ENCODE measurements at regions not wholly inside any gene's neighbourhood (a gene's known extent, or its start where the extent isn't known, plus 50 kb on each side); places are given as distances from the start of the nearest gene placed in this dataset.
"Not testable (repeated sequence)": the region's sequence is repeated elsewhere in the genome, so short reads cannot be mapped to it uniquely, and the experiment has no call there.

DNA sequence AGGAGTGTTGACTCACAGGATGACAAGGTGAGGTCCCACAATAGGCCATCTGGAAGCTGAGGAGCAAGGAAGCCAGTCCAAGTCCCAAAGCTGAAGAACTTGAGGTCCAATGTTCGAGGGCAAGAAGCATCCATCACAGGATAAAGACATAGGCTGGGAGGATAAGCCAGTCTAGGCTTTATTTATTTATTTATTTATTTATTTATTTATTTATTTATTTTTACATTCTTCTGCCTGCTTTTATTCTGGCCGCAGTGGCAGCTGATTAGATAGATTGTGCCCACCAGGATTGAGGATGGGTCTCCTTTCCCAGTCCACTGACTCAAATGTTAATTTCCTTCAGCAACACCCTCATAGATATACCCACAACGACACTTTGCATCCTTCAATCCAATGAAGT, 472.2 kb upstream of the DPPA4 start:
- Histone ChIP-seq H3K9me3 (replicated peaks) (no peaks in the 10 kb centered on the region), H3K36me3 (no peaks in the 10 kb centered on the region), H3K4me1 (peaks cover 5% of the 10 kb centered on the region; the same call in 1 of the 2 replicates), H3K27me3 (no peaks in the 10 kb centered on the region), H3K4me3 (no peak overlapping the region), H3K27ac (no peak overlapping the region)
- DNase-seq: no peak

DNA sequence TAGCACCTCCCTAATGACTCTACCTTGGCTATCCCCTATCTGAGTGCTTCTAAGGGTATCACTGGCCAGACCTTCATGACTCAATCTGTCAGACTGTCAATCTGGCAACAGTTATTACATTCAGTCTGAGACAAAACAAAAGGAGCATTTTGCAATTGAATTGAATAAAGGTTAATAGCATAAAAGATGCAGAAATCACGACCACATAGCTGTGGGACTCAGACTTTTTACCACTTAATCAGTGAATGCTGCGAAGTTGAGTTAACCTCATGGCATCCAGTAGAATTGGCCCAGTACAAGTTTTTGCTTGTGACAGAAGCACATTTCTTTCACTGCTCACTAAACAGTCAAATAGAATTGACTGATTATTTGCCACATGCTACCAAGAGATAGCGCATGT, 480.7 kb upstream of the DPPA4 start:
- Histone ChIP-seq H3K9me3 (replicated peaks) (no peaks in the 10 kb centered on the region), H3K36me3 (no peaks in the 10 kb centered on the region), H3K27me3 (no peaks in the 10 kb centered on the region), H3K4me1 (no peaks in the 10 kb centered on the region), H3K4me3 (no peak overlapping the region), H3K27ac (no peak overlapping the region)
- no peak for DNase-seq

DNA sequence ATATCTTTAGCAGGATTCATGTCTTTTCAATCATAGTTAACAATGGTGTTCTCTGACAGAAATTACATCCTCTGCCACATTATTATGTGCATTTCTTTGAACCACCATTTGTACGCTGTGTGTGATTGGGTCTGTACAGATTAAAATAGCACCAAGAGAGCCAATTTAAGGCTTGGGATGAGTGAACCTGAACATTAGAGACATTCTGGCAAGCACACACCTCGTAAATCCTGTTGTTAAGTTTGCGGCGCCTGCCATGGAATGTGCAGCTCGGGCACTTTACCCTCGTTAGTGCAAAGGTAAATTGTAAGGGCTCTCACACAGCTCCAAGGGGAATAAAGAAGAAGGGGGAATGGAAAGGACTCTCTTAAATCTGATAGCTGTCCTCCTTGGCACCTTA, 482.4 kb upstream of the DPPA4 start:
- Histone ChIP-seq H3K9me3 (replicated peaks) (no peaks in the 10 kb centered on the region), H3K27ac (no peak overlapping the region), H3K27me3 (no peaks in the 10 kb centered on the region), H3K36me3 (no peaks in the 10 kb centered on the region), H3K4me1 (no peaks in the 10 kb centered on the region), H3K4me3 (no peak overlapping the region)
- DNase-seq: no peak

DNA sequence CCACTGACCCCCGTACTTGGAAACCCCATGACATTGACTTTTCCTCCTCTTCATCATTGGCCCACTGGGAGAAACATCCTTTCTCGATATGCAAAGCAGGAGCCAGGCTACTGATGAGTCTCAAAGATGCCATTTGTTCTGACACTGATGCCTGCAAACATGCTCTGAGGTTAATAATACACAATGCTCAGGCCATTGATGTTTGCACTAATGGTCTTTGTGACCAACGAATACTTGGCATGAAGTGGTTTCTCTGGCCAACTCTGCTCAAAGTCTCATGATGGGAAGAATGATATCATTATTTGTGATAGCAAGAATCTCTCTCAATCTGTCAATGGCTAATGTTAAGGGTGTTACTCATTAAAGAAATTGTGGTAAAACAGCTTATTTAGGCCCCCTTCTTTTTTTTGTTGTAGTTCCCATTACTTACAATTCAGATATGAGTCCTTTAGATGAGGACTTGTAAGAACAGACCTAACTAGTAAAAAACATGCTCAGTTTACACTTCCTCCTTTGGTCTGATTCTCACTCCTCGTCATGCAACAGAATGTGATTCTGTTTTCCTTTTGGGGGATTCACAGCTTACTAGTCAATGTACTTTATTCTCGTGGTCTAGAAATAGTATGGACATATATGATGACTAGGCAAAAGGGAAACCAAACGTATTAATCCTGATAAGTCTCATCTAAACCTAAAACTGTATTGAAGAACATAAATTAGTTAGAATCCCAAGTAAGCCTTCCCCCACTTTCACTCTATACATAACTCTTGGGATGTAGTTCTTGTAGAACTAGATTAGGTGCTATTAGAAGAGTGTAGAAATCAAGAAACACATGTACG, 488.8 kb upstream of the DPPA4 start:
- Histone ChIP-seq H3K27me3 (no peaks in the 10 kb centered on the region), H3K27ac (no peak overlapping the region), H3K4me3 (no peak overlapping the region), H3K9me3 (replicated peaks) (no peaks in the 10 kb centered on the region), H3K4me1 (no peaks in the 10 kb centered on the region), H3K36me3 (no peaks in the 10 kb centered on the region)
- no peak for DNase-seq

DNA sequence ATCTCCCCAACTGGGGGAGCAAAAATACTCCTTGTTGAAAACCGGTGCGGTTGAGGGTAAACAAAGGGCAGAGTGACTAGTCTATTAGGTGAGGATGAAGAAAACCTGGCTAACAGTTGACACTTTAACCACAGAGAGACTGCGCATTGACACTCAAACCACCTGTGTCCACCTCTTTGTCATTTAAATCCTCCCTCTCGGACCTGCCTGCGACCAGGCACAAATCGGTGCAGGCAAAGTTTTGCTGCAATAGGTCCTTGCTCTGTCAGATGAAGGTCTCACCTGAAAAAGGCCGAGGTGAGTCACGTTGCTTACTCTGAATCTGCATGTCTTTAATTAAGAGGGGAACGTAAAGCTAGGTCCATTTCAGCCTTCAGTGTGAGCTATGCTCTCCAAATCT, 494.1 kb upstream of the DPPA4 start:
- DNase-seq: no peak

DNA sequence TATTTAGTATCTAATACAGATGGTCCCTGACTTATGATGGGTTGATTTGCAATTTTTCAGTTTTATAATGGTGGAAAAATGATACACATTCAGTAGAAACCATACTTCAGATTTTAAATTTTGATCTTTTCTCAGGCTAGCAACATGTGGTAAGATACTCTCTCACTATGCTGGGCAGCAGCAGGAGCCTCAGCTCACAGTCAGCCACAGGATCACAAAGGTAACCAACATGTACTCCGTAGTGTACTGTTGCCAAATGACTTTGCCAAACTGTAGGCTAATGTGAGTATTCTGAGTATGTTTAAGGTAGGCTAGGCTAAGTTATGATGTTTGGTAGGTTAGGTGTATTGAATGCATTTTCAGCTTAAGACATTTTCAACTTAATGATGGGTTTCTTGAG, 498.6 kb upstream of the DPPA4 start:
- Histone ChIP-seq H3K9me3 (replicated peaks) (no peaks in the 10 kb centered on the region), H3K36me3 (no peaks in the 10 kb centered on the region), H3K27me3 (no peaks in the 10 kb centered on the region), H3K4me3 (no peak overlapping the region), H3K27ac (no peak overlapping the region), H3K4me1 (no peaks in the 10 kb centered on the region)
- no peak for DNase-seq

More for the DNA sequence above, 494.1 kb upstream of the DPPA4 start:
- no peak overlapping the region for H3K4me3 ChIP-seq
- H3K36me3 ChIP-seq: no peaks in the 10 kb centered on the region
- H3K9me3 ChIP-seq (replicated peaks): no peaks in the 10 kb centered on the region
- no peaks in the 10 kb centered on the region for H3K27me3 ChIP-seq
- H3K27ac ChIP-seq: no peak overlapping the region
- H3K4me1 ChIP-seq: no peaks in the 10 kb centered on the region

DNA sequence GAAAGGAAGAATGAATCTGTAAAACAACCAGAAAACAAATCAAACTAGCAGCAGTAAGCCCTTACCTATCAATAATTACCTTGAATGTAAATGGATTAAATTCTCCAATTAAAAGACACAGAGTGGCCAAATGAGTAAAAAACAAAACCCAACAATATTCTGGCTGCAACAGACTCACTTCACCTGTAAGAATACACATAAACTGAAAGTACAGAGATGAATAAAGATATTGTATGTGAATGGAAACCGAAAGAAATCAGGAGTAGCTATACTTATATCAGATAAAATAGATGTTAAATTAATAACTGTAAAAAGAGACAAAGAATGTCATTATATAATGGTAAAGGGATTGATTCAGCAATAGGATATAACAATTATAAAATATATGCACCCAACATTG, 514.5 kb upstream of the DPPA4 start:
- Histone ChIP-seq H3K27ac (no peak overlapping the region), H3K4me3 (no peak overlapping the region), H3K36me3 (no peaks in the 10 kb centered on the region), H3K9me3 (replicated peaks) (no peaks in the 10 kb centered on the region; the same call in 1 of the 2 replicates), H3K27me3 (no peaks in the 10 kb centered on the region; the same call in 1 of the 2 replicates), H3K4me1 (no peaks in the 10 kb centered on the region)
- DNase-seq: no peak

DNA sequence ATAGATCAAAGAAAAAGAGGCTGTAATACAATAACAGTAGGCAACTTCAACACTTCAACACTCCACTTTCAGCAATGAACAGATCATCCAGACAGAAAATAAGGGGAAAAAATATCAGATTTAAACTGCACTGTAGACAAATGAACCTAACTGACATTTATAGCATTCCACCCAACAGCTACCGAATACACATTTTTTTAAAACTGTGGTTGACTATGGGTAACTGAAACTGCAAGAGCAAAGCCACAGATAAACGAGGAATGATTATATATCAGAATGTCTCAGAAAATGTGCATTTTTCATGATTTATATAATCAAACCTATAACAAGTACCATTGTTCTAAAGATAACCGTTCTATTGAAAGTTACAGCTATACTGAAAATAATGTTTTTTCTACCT, 514.9 kb upstream of the DPPA4 start:
- no peak for DNase-seq
- Histone ChIP-seq H3K4me3 (no peak overlapping the region), H3K36me3 (no peaks in the 10 kb centered on the region), H3K4me1 (no peaks in the 10 kb centered on the region), H3K27me3 (no peaks in the 10 kb centered on the region; the same call in 1 of the 2 replicates), H3K27ac (no peak overlapping the region), H3K9me3 (replicated peaks) (no peaks in the 10 kb centered on the region; the same call in 1 of the 2 replicates)

DNA sequence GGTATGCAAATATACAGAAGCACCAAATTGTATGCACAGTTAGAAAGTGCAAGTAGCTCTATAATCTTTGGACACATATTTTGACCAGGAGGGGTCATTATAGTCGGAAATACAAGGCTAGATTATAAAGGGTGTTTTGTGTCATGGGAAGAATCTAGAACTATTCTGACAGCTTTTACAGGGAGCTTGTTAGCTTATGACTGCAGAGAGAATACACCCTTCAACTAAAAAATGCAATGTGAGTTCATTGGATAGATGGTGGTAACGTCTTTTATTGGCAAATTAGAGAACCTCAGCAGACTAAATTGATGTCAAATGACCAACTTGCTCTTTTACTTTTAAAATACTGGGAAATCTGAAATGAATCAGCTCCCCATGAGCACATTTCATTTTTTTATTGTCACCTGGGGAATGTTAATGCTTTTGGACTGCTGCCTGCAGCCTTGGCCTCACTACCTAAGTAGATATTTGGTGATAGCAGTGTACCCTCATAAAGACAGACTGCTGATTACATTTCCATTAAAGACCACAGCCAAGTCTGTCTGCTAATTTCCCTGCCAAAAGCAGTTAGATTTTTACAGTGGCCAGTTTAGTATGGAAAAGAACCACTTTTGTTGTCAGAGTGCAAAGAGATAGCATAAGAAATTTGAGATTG, 515.9 kb upstream of the DPPA4 start:
- H3K4me3 ChIP-seq: no peak overlapping the region
- no peaks in the 10 kb centered on the region; the same call in 1 of the 2 replicates for H3K9me3 ChIP-seq (replicated peaks)
- DNase-seq: no peak
- H3K36me3 ChIP-seq: no peaks in the 10 kb centered on the region
- no peak overlapping the region for H3K27ac ChIP-seq
- H3K27me3 ChIP-seq: no peaks in the 10 kb centered on the region; the same call in 1 of the 2 replicates
- no peaks in the 10 kb centered on the region for H3K4me1 ChIP-seq

DNA sequence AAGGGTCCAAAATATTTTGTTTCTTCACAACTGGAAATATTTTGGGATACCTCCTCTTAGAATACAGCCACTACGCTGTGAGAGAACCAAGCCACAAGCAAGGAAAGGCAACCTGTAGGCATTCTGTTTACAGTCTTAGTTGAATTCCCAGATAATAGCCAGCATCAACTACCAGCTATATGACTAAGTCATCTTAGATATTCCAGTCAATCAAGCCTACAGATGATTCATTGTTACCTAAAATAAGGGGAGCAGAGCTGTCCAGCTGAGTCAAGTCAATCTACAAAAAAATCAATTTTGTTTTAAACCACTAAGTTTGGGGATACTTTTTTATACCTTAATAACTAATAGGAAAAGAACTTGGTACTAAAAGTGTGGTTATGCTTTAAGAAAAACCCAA, 526.4 kb upstream of the DPPA4 start:
- no peaks in the 10 kb centered on the region for H3K27me3 ChIP-seq
- H3K9me3 ChIP-seq (replicated peaks): no peaks in the 10 kb centered on the region
- no peaks in the 10 kb centered on the region for H3K4me1 ChIP-seq
- no peaks in the 10 kb centered on the region for H3K36me3 ChIP-seq
- no peak for DNase-seq
- no peak overlapping the region for H3K4me3 ChIP-seq
- no peak overlapping the region for H3K27ac ChIP-seq

DNA sequence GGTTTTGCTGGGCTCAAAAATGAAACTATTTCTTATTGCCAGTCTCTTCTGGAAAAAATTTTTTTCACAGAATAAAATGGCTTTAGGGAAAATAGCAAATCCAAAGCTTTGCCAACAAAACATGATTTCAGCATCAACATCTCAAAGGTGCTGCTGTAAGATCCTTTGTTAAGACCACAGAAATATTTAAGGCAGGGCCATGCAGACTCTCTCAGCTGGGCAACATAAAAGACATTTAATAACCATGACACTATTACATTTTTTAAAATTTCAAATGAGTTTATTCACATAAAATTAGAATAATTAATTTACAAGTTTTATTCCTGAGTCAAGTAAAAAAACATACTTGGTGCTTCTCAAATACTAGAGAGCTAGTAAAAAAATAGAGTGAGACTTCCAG, 527.1 kb upstream of the DPPA4 start:
- Histone ChIP-seq H3K27ac (no peak overlapping the region), H3K36me3 (no peaks in the 10 kb centered on the region), H3K4me1 (no peaks in the 10 kb centered on the region), H3K9me3 (replicated peaks) (no peaks in the 10 kb centered on the region), H3K27me3 (no peaks in the 10 kb centered on the region), H3K4me3 (no peak overlapping the region)
- DNase-seq: no peak

DNA sequence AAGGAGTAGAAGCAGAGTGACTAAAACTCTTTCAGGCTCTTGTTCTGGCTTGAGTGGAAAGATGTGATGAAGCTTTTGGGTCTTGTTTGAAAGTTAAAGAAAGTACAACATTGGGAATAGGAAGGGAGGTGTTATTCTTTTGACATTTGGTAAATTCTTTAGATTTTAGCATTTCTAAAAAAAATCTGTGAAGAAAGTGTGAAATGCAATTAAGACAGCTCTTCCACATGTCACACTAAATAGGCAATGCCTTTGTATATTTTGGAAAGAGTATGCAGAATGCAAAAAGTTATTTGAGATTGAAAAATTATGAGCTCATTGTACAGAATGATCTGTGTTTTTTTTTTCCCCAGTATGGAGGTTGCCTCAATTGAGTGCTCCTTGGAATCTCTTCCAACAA, 532.2 kb upstream of the DPPA4 start:
- Histone ChIP-seq H3K4me1 (no peaks in the 10 kb centered on the region), H3K27me3 (no peaks in the 10 kb centered on the region), H3K4me3 (no peak overlapping the region), H3K27ac (no peak overlapping the region), H3K36me3 (no peaks in the 10 kb centered on the region), H3K9me3 (replicated peaks) (no peaks in the 10 kb centered on the region)
- no peak for DNase-seq

DNA sequence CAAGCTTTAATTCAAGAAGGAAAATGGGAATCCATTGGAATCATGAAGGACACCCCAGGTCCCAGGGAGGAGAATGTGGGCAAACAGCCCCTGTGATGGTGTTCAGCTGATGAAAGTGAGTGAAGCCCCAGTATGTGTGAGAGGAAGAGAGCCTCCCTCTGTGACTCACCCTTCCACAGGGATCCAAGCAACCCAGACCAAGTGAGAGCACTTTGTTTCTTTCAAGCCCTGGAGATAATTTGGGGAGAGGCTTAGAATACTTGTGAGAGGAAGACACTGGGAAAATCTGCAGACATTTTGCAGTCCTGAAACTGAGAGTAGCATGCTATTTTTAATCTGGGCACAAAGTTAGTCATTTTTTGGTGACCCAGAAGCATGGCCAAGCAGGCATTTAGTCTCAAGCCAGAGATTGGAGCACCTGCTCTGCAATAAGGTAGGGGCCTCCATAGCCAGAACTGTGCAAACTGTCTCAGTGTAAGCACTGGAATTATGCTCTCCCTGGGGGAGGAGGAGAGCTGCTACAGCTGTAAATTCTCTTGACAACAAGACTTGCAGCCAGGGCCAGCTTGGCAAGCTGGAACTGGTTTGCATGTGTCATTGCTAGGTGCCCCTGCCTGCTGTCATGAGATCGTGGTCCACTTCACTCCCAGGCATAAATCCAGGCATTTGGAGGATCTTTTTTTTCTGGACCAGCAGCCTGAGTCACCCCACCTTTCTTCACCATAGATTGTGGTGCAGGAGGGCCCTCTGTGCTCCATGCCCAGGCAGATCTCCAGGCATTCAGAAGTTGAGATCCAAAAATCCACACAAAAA, 537.8 kb upstream of the DPPA4 start:
- no peak overlapping the region for H3K27ac ChIP-seq
- no peaks in the 10 kb centered on the region for H3K9me3 ChIP-seq (replicated peaks)
- H3K36me3 ChIP-seq: no peaks in the 10 kb centered on the region
- H3K27me3 ChIP-seq: no peaks in the 10 kb centered on the region
- no peak for DNase-seq
- H3K4me1 ChIP-seq: no peaks in the 10 kb centered on the region
- H3K4me3 ChIP-seq: no peak overlapping the region

DNA sequence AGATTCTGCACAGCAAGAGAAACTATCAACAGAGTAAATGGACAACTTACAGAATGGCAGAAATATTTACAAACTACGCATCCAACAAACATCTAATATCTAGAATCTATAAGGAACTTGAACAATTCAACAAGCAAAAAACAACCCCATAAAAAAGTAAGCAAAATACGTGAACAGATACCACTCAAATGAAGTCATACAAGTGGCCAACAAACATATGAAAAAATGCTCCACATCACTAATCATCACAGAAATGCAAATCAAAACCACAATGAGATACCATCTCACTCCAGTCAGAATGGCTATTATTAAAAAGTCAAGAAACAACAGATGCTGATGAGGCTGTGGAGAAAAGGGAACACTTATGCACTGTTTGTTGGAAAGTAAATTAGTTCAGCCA, 540.3 kb upstream of the DPPA4 start:
- DNase-seq, H3K36me3 ChIP-seq, H3K4me3 ChIP-seq: not testable (repeated sequence)

DNA sequence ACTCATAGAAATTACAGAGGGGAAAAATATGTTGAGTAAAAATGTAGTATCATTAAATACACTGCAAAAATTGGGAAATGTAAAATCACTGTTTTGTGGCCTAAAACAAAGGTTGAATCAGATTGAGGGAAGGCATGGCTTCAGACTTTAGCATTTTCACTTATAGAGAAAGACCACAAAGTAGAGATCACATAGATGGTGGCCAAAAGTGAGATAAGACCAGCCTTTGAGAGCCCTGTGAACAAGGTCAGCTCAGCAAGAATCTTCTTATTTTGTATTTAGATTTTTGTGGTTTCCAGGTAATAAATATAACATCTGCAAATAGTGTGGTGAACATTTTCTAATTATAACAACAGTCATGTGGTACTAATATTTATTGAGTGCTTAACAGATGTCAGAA, 544.8 kb upstream of the DPPA4 start:
- no peak for DNase-seq
- Histone ChIP-seq H3K27me3 (no peaks in the 10 kb centered on the region), H3K4me3 (no peak overlapping the region), H3K9me3 (replicated peaks) (no peaks in the 10 kb centered on the region), H3K36me3 (no peaks in the 10 kb centered on the region), H3K27ac (no peak overlapping the region), H3K4me1 (no peaks in the 10 kb centered on the region)

More for the DNA sequence above, 540.3 kb upstream of the DPPA4 start:
- H3K27me3 ChIP-seq; H3K27ac ChIP-seq; H3K9me3 ChIP-seq (replicated peaks); H3K4me1 ChIP-seq: not testable (repeated sequence)

Data from SJCRH30 (cell line).